ENCODE measurements at regions not wholly inside any gene's neighbourhood (a gene's known extent, or its start where the extent isn't known, plus 50 kb on each side); places are given as distances from the start of the nearest gene placed in this dataset.
"Not testable (repeated sequence)": the region's sequence is repeated elsewhere in the genome, so short reads cannot be mapped to it uniquely, and the experiment has no call there.

GRCh38 chr11:87894961-87895360, 280.3 kb downstream of the RAB38 start:
- H3K4me1 Mint-ChIP-seq: no peaks in the 10 kb centered on the region
- H3K36me3 Mint-ChIP-seq (ENCODE audit: low read depth): no peaks in the 10 kb centered on the region
- H3K27ac Mint-ChIP-seq: no peak overlapping the region
- H3K9me3 ChIP-seq (ENCODE audit: control insufficient read depth, low read length, poor library complexity, severe bottlenecking): no peaks in the 10 kb centered on the region
- DNase-seq: no peak
- no peak overlapping the region for H3K4me3 Mint-ChIP-seq
- peaks cover 13% of the 10 kb centered on the region for H3K27me3 Mint-ChIP-seq
- ATAC-seq: no peak

- Mint-ChIP-seq H3K4me3 (no peak overlapping the region), H3K4me1 (no peaks in the 10 kb centered on the region), H3K27me3 (peaks cover 13% of the 10 kb centered on the region), H3K27ac (no peak overlapping the region), H3K36me3 (ENCODE audit: low read depth) (no peaks in the 10 kb centered on the region)
- DNase-seq (no peak), ATAC-seq (no peak)
- no peaks in the 10 kb centered on the region for H3K9me3 ChIP-seq (ENCODE audit: control insufficient read depth, low read length, poor library complexity, severe bottlenecking)
Measured at GRCh38 chr11:87892291-87892690, 283.0 kb downstream of the RAB38 start.

- no peak for DNase-seq
- no peaks in the 10 kb centered on the region for H3K36me3 Mint-ChIP-seq (ENCODE audit: low read depth)
- H3K4me3 Mint-ChIP-seq: no peak overlapping the region
- H3K4me1 Mint-ChIP-seq: no peaks in the 10 kb centered on the region
- H3K27me3 Mint-ChIP-seq: peaks cover 14% of the 10 kb centered on the region
- no peak for ATAC-seq
- no peak overlapping the region for H3K27ac Mint-ChIP-seq
- H3K9me3 ChIP-seq (ENCODE audit: control insufficient read depth, low read length, poor library complexity, severe bottlenecking): no peaks in the 10 kb centered on the region
Measured at GRCh38 chr11:87889126-87889525, 286.1 kb downstream of the RAB38 start.

- H3K27me3 Mint-ChIP-seq: peaks cover 19% of the 10 kb centered on the region
- not testable (repeated sequence) for H3K36me3 Mint-ChIP-seq (ENCODE audit: low read depth); DNase-seq; H3K27ac Mint-ChIP-seq; ATAC-seq; H3K9me3 ChIP-seq (ENCODE audit: control insufficient read depth, low read length, poor library complexity, severe bottlenecking); H3K4me3 Mint-ChIP-seq; H3K4me1 Mint-ChIP-seq
Measured at GRCh38 chr11:87885084-87885483, 290.2 kb downstream of the RAB38 start.

- H3K4me1 Mint-ChIP-seq: no peaks in the 10 kb centered on the region
- ATAC-seq (no peak), DNase-seq (no peak)
- H3K9me3 ChIP-seq (ENCODE audit: control insufficient read depth, low read length, poor library complexity, severe bottlenecking): no peaks in the 10 kb centered on the region
- H3K36me3 Mint-ChIP-seq (ENCODE audit: low read depth): no peaks in the 10 kb centered on the region
- H3K27ac Mint-ChIP-seq: no peak overlapping the region
- peaks cover 12% of the 10 kb centered on the region for H3K27me3 Mint-ChIP-seq
- H3K4me3 Mint-ChIP-seq: no peak overlapping the region
Measured at GRCh38 chr11:87879118-87879517, 296.1 kb downstream of the RAB38 start.

- Mint-ChIP-seq H3K27ac (no peak overlapping the region), H3K36me3 (ENCODE audit: low read depth) (no peaks in the 10 kb centered on the region), H3K4me1 (no peaks in the 10 kb centered on the region), H3K4me3 (no peak overlapping the region), H3K27me3 (peaks cover 10% of the 10 kb centered on the region)
- no peaks in the 10 kb centered on the region for H3K9me3 ChIP-seq (ENCODE audit: control insufficient read depth, low read length, poor library complexity, severe bottlenecking)
- ATAC-seq (no peak), DNase-seq (no peak)
Measured at GRCh38 chr11:87878373-87878825, 296.8 kb downstream of the RAB38 start.

- no peaks in the 10 kb centered on the region for H3K27me3 Mint-ChIP-seq
- DNase-seq: no peak
- H3K4me3 Mint-ChIP-seq: no peak overlapping the region
- no peak overlapping the region for H3K27ac Mint-ChIP-seq
- no peaks in the 10 kb centered on the region for H3K4me1 Mint-ChIP-seq
- no peak for ATAC-seq
- no peaks in the 10 kb centered on the region for H3K36me3 Mint-ChIP-seq (ENCODE audit: low read depth)
- no peaks in the 10 kb centered on the region for H3K9me3 ChIP-seq (ENCODE audit: control insufficient read depth, low read length, poor library complexity, severe bottlenecking)
Measured at GRCh38 chr11:87871056-87871455, 304.2 kb downstream of the RAB38 start.

GRCh38 chr11:87870086-87870485, 305.2 kb downstream of the RAB38 start:
- Mint-ChIP-seq H3K27ac (no peak overlapping the region), H3K27me3 (no peaks in the 10 kb centered on the region), H3K4me1 (no peaks in the 10 kb centered on the region), H3K36me3 (ENCODE audit: low read depth) (no peaks in the 10 kb centered on the region), H3K4me3 (no peak overlapping the region)
- no peaks in the 10 kb centered on the region for H3K9me3 ChIP-seq (ENCODE audit: control insufficient read depth, low read length, poor library complexity, severe bottlenecking)
- ATAC-seq (no peak), DNase-seq (no peak)

- ATAC-seq (no peak), DNase-seq (no peak)
- no peaks in the 10 kb centered on the region for H3K9me3 ChIP-seq (ENCODE audit: control insufficient read depth, low read length, poor library complexity, severe bottlenecking)
- Mint-ChIP-seq H3K27me3 (no peaks in the 10 kb centered on the region), H3K4me3 (no peak overlapping the region), H3K4me1 (no peaks in the 10 kb centered on the region), H3K27ac (no peak overlapping the region), H3K36me3 (ENCODE audit: low read depth) (no peaks in the 10 kb centered on the region)
Measured at GRCh38 chr11:87866951-87867350, 308.3 kb downstream of the RAB38 start.

- DNase-seq (no peak), ATAC-seq (no peak)
- no peaks in the 10 kb centered on the region for H3K27me3 Mint-ChIP-seq
- H3K36me3 Mint-ChIP-seq (ENCODE audit: low read depth): no peaks in the 10 kb centered on the region
- H3K4me1 Mint-ChIP-seq: no peaks in the 10 kb centered on the region
- no peaks in the 10 kb centered on the region for H3K9me3 ChIP-seq (ENCODE audit: control insufficient read depth, low read length, poor library complexity, severe bottlenecking)
- no peak overlapping the region for H3K4me3 Mint-ChIP-seq
- no peak overlapping the region for H3K27ac Mint-ChIP-seq
Measured at GRCh38 chr11:87861030-87861429, 314.2 kb downstream of the RAB38 start.

GRCh38 chr11:87859636-87860035, 315.6 kb downstream of the RAB38 start:
- H3K27ac Mint-ChIP-seq: no peak overlapping the region
- no peak for DNase-seq
- no peaks in the 10 kb centered on the region for H3K27me3 Mint-ChIP-seq
- H3K9me3 ChIP-seq (ENCODE audit: control insufficient read depth, low read length, poor library complexity, severe bottlenecking): no peaks in the 10 kb centered on the region
- ATAC-seq: no peak
- H3K4me1 Mint-ChIP-seq: no peaks in the 10 kb centered on the region
- H3K4me3 Mint-ChIP-seq: no peak overlapping the region
- H3K36me3 Mint-ChIP-seq (ENCODE audit: low read depth): no peaks in the 10 kb centered on the region

GRCh38 chr11:87851827-87852226, 323.4 kb downstream of the RAB38 start:
- H3K27me3 Mint-ChIP-seq: no peaks in the 10 kb centered on the region
- ATAC-seq (no peak), DNase-seq (no peak)
- H3K27ac Mint-ChIP-seq: no peak overlapping the region
- H3K4me3 Mint-ChIP-seq: no peak overlapping the region
- H3K36me3 Mint-ChIP-seq (ENCODE audit: low read depth): no peaks in the 10 kb centered on the region
- H3K4me1 Mint-ChIP-seq: no peaks in the 10 kb centered on the region
- no peaks in the 10 kb centered on the region for H3K9me3 ChIP-seq (ENCODE audit: control insufficient read depth, low read length, poor library complexity, severe bottlenecking)

- no peak for ATAC-seq
- H3K4me1 Mint-ChIP-seq: no peaks in the 10 kb centered on the region
Measured at GRCh38 chr11:87851234-87851633, 324.0 kb downstream of the RAB38 start.

GRCh38 chr11:87849216-87849615, 326.0 kb downstream of the RAB38 start:
- Mint-ChIP-seq H3K4me3 (no peak overlapping the region), H3K27me3 (no peaks in the 10 kb centered on the region), H3K27ac (no peak overlapping the region), H3K36me3 (ENCODE audit: low read depth) (no peaks in the 10 kb centered on the region), H3K4me1 (no peaks in the 10 kb centered on the region)
- ATAC-seq (no peak), DNase-seq (no peak)
- no peaks in the 10 kb centered on the region for H3K9me3 ChIP-seq (ENCODE audit: control insufficient read depth, low read length, poor library complexity, severe bottlenecking)

More at GRCh38 chr11:87851234-87851633, 324.0 kb downstream of the RAB38 start:
- Mint-ChIP-seq H3K27me3 (no peaks in the 10 kb centered on the region), H3K4me3 (no peak overlapping the region), H3K27ac (no peak overlapping the region), H3K36me3 (ENCODE audit: low read depth) (no peaks in the 10 kb centered on the region)
- H3K9me3 ChIP-seq (ENCODE audit: control insufficient read depth, low read length, poor library complexity, severe bottlenecking): no peaks in the 10 kb centered on the region
- DNase-seq: no peak

GRCh38 chr11:87840786-87841185, 334.5 kb downstream of the RAB38 start:
- no peaks in the 10 kb centered on the region for H3K27me3 Mint-ChIP-seq
- DNase-seq (no peak), ATAC-seq (no peak)
- no peaks in the 10 kb centered on the region for H3K4me1 Mint-ChIP-seq
- H3K4me3 Mint-ChIP-seq: no peak overlapping the region
- H3K36me3 Mint-ChIP-seq (ENCODE audit: low read depth): no peaks in the 10 kb centered on the region
- H3K27ac Mint-ChIP-seq: no peak overlapping the region
- H3K9me3 ChIP-seq (ENCODE audit: control insufficient read depth, low read length, poor library complexity, severe bottlenecking): no peaks in the 10 kb centered on the region

All from T-helper 17 cell (primary cell).